Stimulated activated naive B cell treated with anti-CD40 and anti-IgM and Interleukin-4, amounts not matched to agents 10 μg/mL and 1 μg/mL and 100 μg/mL, for 72 hours (primary cell): ENCODE measurements at regions not wholly inside any gene's neighbourhood (a gene's known extent, or its start where the extent isn't known, plus 50 kb on each side); places are given as distances from the start of the nearest gene placed in this dataset.

Source experiments
- ATAC-seq, 2 donors: fragments of 150-1000 bp; cut with Tn5 transposase; replicated peaks; 2 replicates each; pipeline ENCODE4 v1.10.0; 2021; ENCODE audit warnings: moderate library complexity in 1 of 2
- DNase-seq: peaks from one replicate; pipeline ENCODE4 v3.0.0; 2021
- H3K27ac Mint-ChIP-seq: one replicate; pipeline ENCODE4 v1.8.0; 2022; ENCODE audit warnings: mild to moderate bottlenecking, mixed read lengths
- H3K27me3 Mint-ChIP-seq, 2 donors: one replicate each; pipeline ENCODE4 v1.8.0; 2022; ENCODE audit warnings: mixed read lengths in 2 of 2
- H3K36me3 Mint-ChIP-seq, 2 donors: one replicate each; pipeline ENCODE4 v1.8.0; 2022; ENCODE audit warnings: mixed read lengths in 2 of 2, mild to moderate bottlenecking in 1 of 2
- H3K4me1 Mint-ChIP-seq, 2 donors: one replicate each; pipeline ENCODE4 v1.8.0; 2022; ENCODE audit warnings: mixed read lengths in 2 of 2, mild to moderate bottlenecking in 1 of 2
- H3K4me3 Mint-ChIP-seq, 2 donors: one replicate each; pipeline ENCODE4 v1.8.0; 2022; ENCODE audit warnings: mild to moderate bottlenecking in 2 of 2, mixed read lengths in 2 of 2, moderate library complexity in 1 of 2
- H3K9me3 Mint-ChIP-seq, 2 donors: one replicate each; pipeline ENCODE4 v1.8.0; 2022; ENCODE audit warnings: mixed read lengths in 2 of 2, mild to moderate bottlenecking in 1 of 2

GRCh38 chr16:65200156-65200773 lies 78.4 kb upstream of the CDH11 start:
- no peak overlapping the region for H3K27ac Mint-ChIP-seq
- H3K4me1 Mint-ChIP-seq, result no peaks in the 10 kb centered on the region
- no peaks in the 10 kb centered on the region for H3K36me3 Mint-ChIP-seq
- no peak overlapping the region for H3K4me3 Mint-ChIP-seq
- H3K9me3 Mint-ChIP-seq, result peaks cover 3 to 8% of the 10 kb centered on the region in 2 donors
- H3K27me3 Mint-ChIP-seq, result no peaks in the 10 kb centered on the region
- DNase-seq (no peak), ATAC-seq (no peak)

- no peaks in the 10 kb centered on the region for H3K36me3 Mint-ChIP-seq
- no peak overlapping the region for H3K27ac Mint-ChIP-seq
- H3K9me3 Mint-ChIP-seq, result peaks cover 1 to 5% of the 10 kb centered on the region in 2 donors
- no peak for DNase-seq
- no peak overlapping the region for H3K4me3 Mint-ChIP-seq
- no peak for ATAC-seq
- H3K27me3 Mint-ChIP-seq, result no peaks in the 10 kb centered on the region
- H3K4me1 Mint-ChIP-seq, result no peaks in the 10 kb centered on the region
Observed at GRCh38 chr16:65196420-65197075, 74.7 kb upstream of the CDH11 start.

- no peaks in the 10 kb centered on the region for H3K36me3 Mint-ChIP-seq
- H3K9me3 Mint-ChIP-seq, result peaks cover 1 to 5% of the 10 kb centered on the region in 2 donors
- no peaks in the 10 kb centered on the region for H3K27me3 Mint-ChIP-seq
- ATAC-seq (no peak), DNase-seq (no peak)
- H3K4me1 Mint-ChIP-seq, result no peaks in the 10 kb centered on the region
- H3K27ac Mint-ChIP-seq, result no peak overlapping the region
- H3K4me3 Mint-ChIP-seq, result no peak overlapping the region
Observed at GRCh38 chr16:65195998-65196397, 74.1 kb upstream of the CDH11 start.

GRCh38 chr16:65185241-65185778 lies 63.4 kb upstream of the CDH11 start:
- ATAC-seq, result no peak
- H3K9me3 Mint-ChIP-seq, result peaks cover 6 to 11% of the 10 kb centered on the region in 2 donors

GRCh38 chr16:65181071-65181561 lies 59.3 kb upstream of the CDH11 start:
- H3K9me3 Mint-ChIP-seq, result peaks cover 0 to 5% of the 10 kb centered on the region in 2 donors
- no peaks in the 10 kb centered on the region for H3K27me3 Mint-ChIP-seq
- no peaks in the 10 kb centered on the region for H3K36me3 Mint-ChIP-seq
- DNase-seq (no peak), ATAC-seq (no peak)
- H3K4me3 Mint-ChIP-seq, result no peak overlapping the region
- H3K27ac Mint-ChIP-seq, result no peak overlapping the region
- no peaks in the 10 kb centered on the region for H3K4me1 Mint-ChIP-seq

More at GRCh38 chr16:65185241-65185778, 63.4 kb upstream of the CDH11 start:
- Mint-ChIP-seq H3K36me3 (no peaks in the 10 kb centered on the region), H3K27me3 (no peaks in the 10 kb centered on the region), H3K4me3 (no peak overlapping the region), H3K4me1 (no peaks in the 10 kb centered on the region), H3K27ac (no peak overlapping the region)
- no peak for DNase-seq

GRCh38 chr16:65178151-65178550 lies 56.3 kb upstream of the CDH11 start:
- ATAC-seq, result no peak
- no peak for DNase-seq

GRCh38 chr16:65176603-65177002 lies 54.7 kb upstream of the CDH11 start:
- no peak for DNase-seq
- Mint-ChIP-seq H3K9me3 (no peaks in the 10 kb centered on the region), H3K36me3 (no peaks in the 10 kb centered on the region), H3K4me1 (no peaks in the 10 kb centered on the region), H3K4me3 (no peak overlapping the region), H3K27ac (no peak overlapping the region), H3K27me3 (no peaks in the 10 kb centered on the region)
- ATAC-seq, result no peak

More at GRCh38 chr16:65178151-65178550, 56.3 kb upstream of the CDH11 start:
- Mint-ChIP-seq H3K4me1 (no peaks in the 10 kb centered on the region), H3K27ac (no peak overlapping the region), H3K9me3 (no peaks in the 10 kb centered on the region), H3K27me3 (no peaks in the 10 kb centered on the region), H3K4me3 (no peak overlapping the region), H3K36me3 (no peaks in the 10 kb centered on the region)

GRCh38 chr16:65172356-65172755 lies 50.5 kb upstream of the CDH11 start:
- ATAC-seq (no peak), DNase-seq (no peak)
- Mint-ChIP-seq H3K36me3 (no peaks in the 10 kb centered on the region), H3K27me3 (no peaks in the 10 kb centered on the region), H3K4me1 (no peaks in the 10 kb centered on the region), H3K9me3 (peaks cover 0 to 2% of the 10 kb centered on the region in 2 donors), H3K4me3 (no peak overlapping the region), H3K27ac (no peak overlapping the region)
